ENCODE measurements at regions not wholly inside any gene's neighbourhood (a gene's known extent, or its start where the extent isn't known, plus 50 kb on each side); places are given as distances from the start of the nearest gene placed in this dataset.

DNA sequence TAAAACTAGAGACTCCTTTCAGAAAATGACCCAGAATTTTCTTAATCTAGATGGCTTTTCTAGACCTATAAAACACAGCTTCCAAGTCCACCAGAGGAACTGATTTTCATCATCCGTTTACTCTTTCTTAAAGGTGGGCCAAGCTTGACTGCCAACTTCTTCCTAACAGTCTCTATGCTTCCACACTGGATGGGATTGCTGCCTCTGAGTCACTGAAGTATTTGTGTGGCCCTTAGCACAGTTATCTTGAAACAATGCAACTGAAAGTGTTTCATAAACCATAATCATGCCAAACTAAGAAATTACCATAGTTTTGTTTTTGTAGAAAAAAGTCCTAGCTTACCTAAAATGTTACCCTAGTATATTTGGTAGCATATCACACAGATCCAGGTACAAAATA, 985.7 kb downstream of the TUSC7 start:
- no peak for DNase-seq (ENCODE audit: low read depth)
- TF ChIP-seq CTCF (conservative IDR thresholded peaks at IDR 0.05; ENCODE audit: low read depth, low read length): no peak
- H3K4me3 ChIP-seq (ENCODE audit: low read depth, low read length): no peak overlapping the region

GRCh38 chr3:117695871-117696645, 986.5 kb downstream of the TUSC7 start:
- DNase-seq (ENCODE audit: low read depth): no peak
- H3K4me3 ChIP-seq (ENCODE audit: low read depth, low read length): no peak overlapping the region
- no peak for TF ChIP-seq CTCF (conservative IDR thresholded peaks at IDR 0.05; ENCODE audit: low read depth, low read length)

DNA sequence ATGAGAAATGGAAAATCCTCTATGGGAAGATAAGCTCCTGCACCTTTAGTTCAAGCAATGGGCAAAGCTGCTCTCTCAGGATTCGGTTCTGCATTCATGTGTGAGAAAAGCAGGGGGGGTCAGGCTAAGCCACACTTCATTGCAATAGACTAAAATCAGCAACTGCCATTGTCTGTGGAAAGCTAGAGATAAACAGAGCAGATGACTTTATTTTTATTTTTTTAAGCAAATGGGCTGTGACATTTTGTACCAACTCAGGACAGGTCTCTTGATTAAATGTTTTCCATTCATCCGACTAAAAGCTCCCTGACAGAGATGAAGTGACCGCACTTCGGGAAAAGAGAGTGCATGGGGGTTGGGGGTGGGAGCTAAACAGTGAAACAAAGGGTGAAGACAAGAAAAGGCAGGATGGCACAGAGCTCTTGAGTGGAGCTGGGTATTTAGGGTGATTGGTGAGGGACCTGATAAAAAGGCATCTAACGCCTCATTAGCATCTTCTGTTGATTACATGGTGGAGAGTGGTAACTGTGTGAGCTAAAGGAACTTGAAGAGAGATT, 987.4 kb downstream of the TUSC7 start:
- DNase-seq (ENCODE audit: low read depth): no peak
- no peak overlapping the region for H3K4me3 ChIP-seq (ENCODE audit: low read depth, low read length)
- no peak for TF ChIP-seq CTCF (conservative IDR thresholded peaks at IDR 0.05; ENCODE audit: low read depth, low read length)

GRCh38 chr3:117699058-117699457, 989.5 kb downstream of the TUSC7 start:
- DNase-seq (ENCODE audit: low read depth): no peak
- TF ChIP-seq CTCF (conservative IDR thresholded peaks at IDR 0.05; ENCODE audit: low read depth, low read length): no peak
- no peak overlapping the region for H3K4me3 ChIP-seq (ENCODE audit: low read depth, low read length)

GRCh38 chr3:117700573-117701360, 991.2 kb downstream of the TUSC7 start:
- TF ChIP-seq CTCF (conservative IDR thresholded peaks at IDR 0.05; ENCODE audit: low read depth, low read length): no peak
- no peak for DNase-seq (ENCODE audit: low read depth)
- no peak overlapping the region for H3K4me3 ChIP-seq (ENCODE audit: low read depth, low read length)

DNA sequence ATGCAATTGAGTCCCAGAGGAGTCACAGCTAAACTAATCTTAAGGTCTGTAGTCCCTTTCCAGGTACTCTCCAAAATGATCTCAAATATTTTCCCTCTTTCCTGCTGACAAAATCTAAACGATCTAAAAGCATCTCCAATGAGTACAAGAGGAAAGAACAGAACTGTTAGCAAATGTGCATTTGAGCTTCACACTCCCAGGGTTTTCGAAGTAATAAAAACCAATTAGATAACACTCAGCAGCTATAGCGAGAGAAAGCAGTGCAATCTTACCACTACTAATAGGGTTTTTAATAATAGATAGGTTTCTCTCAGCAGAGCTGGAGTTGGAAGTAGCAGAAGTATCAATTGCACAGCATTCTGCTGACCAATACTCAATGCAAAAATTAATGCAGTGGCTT, 995.4 kb downstream of the TUSC7 start:
- DNase-seq (ENCODE audit: low read depth): no peak
- no peak for TF ChIP-seq CTCF (conservative IDR thresholded peaks at IDR 0.05; ENCODE audit: low read depth, low read length)
- H3K4me3 ChIP-seq (ENCODE audit: low read depth, low read length): no peak overlapping the region

Data from epithelial cell of proximal tubule (primary cell).